GM12891 (cell line): ENCODE measurements at regions not wholly inside any gene's neighbourhood (a gene's known extent, or its start where the extent isn't known, plus 50 kb on each side); places are given as distances from the start of the nearest gene placed in this dataset.

Experiments used
- PAX5 ChIP-seq: IDR thresholded peaks from 2 replicates; pipeline ENCODE4 v1.6.1; 2011; ENCODE audit warnings: low read length, moderate library complexity, mild to moderate bottlenecking; ENCODE audit not compliant: insufficient read depth, severe bottlenecking
- POLR2A ChIP-seq: IDR thresholded peaks from 2 replicates; pipeline ENCODE4 v1.6.1; 2011; ENCODE audit warnings: low read depth, low read length, control low read depth
- POLR2AphosphoS5 ChIP-seq: IDR thresholded peaks from 2 replicates; pipeline ENCODE4 v1.6.1; 2011; ENCODE audit warnings: low read depth, low read length, control low read depth
- SPI1 ChIP-seq: IDR thresholded peaks from 2 replicates; pipeline ENCODE4 v1.6.1; 2011; ENCODE audit warnings: low read depth, low read length, control low read depth
- TAF1 ChIP-seq: IDR thresholded peaks from 2 replicates; pipeline ENCODE4 v1.6.1; 2011; ENCODE audit warnings: low read depth, low read length, control low read depth

GRCh38 chr3:95189348-95189747 lies 1126.5 kb downstream of the NSUN3 start:
- no peak for TF ChIP-seq POLR2A
- TF ChIP-seq TAF1, result no peak
- TF ChIP-seq PAX5, result no peak
- TF ChIP-seq POLR2AphosphoS5, result no peak
- TF ChIP-seq SPI1, result no peak
